PC-3 (cell line): ENCODE measurements at regions not wholly inside any gene's neighbourhood (a gene's known extent, or its start where the extent isn't known, plus 50 kb on each side); places are given as distances from the start of the nearest gene placed in this dataset.

Experiments used
- ATAC-seq: fragments of 200-7000 bp; cut with Tn5 transposase; 2 replicates; pipeline ENCODE4 v1.9.1; 2020; ENCODE audit warnings: mild to moderate bottlenecking, moderate library complexity
- BruUV-seq: library from RNA; stranded (reverse); fragments of 400-500 nt; replicated peaks from 2 replicates; lab custom pipeline; 2021; lab: Mats Ljungman, UMichigan
- CTCF ChIA-PET: fragments of 300-600 bp; sonication (Branson Sonifier 250); formaldehyde crosslinking; loops from one replicate; lab custom pipeline; 2022; ENCODE audit warnings: antibody characterized with exemption; lab: Charles Lee
- POLR2A ChIA-PET: fragments of 300-600 bp; sonication (Branson Sonifier 250); formaldehyde crosslinking; loops from one replicate; lab custom pipeline; 2022; ENCODE audit warnings: antibody characterized with exemption; ENCODE audit not compliant: unreplicated experiment; lab: Charles Lee
- DNase-seq: peaks from one replicate; pipeline ENCODE4 v3.0.0-alpha.2; 2015
- H2AFZ ChIP-seq: fragments of 300-600 bp; sonication (generic); 2 replicates; pipeline ENCODE4 v1.6.0; 2016; ENCODE audit warnings: antibody characterized with exemption, low read length
- H3F3A ChIP-seq: fragments of 300-600 bp; sonication (generic); one replicate; pipeline ENCODE4 v1.6.0; 2017; ENCODE audit warnings: antibody characterized with exemption, low read length, control low read depth, mild to moderate bottlenecking; ENCODE audit not compliant: unreplicated experiment
- H3K27ac ChIP-seq: fragments of 300-600 bp; sonication (generic); 2 replicates; pipeline ENCODE4 v1.5.1; 2016; ENCODE audit warnings: mild to moderate bottlenecking, low read length
- H3K27me3 ChIP-seq: fragments of 300-600 bp; sonication (generic); 2 replicates; pipeline ENCODE4 v1.6.1; 2016; ENCODE audit warnings: low read length, mixed read lengths
- H3K36me3 ChIP-seq: fragments of 300-600 bp; sonication (generic); 2 replicates; pipeline ENCODE4 v1.6.1; 2016; ENCODE audit warnings: low read depth, mixed run types, low read length, mixed read lengths
- H3K4me1 ChIP-seq: fragments of 300-600 bp; sonication (generic); 2 replicates; pipeline ENCODE4 v1.5.1; 2016; ENCODE audit warnings: low read length; ENCODE audit not compliant: insufficient read depth
- H3K4me2 ChIP-seq: fragments of 300-600 bp; sonication (generic); 2 replicates; pipeline ENCODE4 v1.6.0; 2016; ENCODE audit warnings: low read length
- H3K4me3 ChIP-seq: fragments of 300-600 bp; sonication (generic); 2 replicates; pipeline ENCODE4 v1.5.1; 2016; ENCODE audit warnings: mild to moderate bottlenecking, low read length, mixed read lengths
- H3K79me2 ChIP-seq: fragments of 300-600 bp; sonication (generic); 2 replicates; pipeline ENCODE4 v1.6.1; 2017; ENCODE audit warnings: low read length, mixed read lengths
- H3K9ac ChIP-seq: fragments of 300-600 bp; sonication (generic); 2 replicates; pipeline ENCODE4 v1.6.0; 2016; ENCODE audit warnings: mild to moderate bottlenecking, low read length
- H3K9me2 ChIP-seq: fragments of 300-600 bp; sonication (generic); replicated peaks from 2 replicates; pipeline ENCODE4 v1.6.1; 2016; ENCODE audit warnings: mixed run types, low read length, mixed read lengths
- H3K9me3 ChIP-seq: fragments of 300-600 bp; sonication (generic); 2 replicates; pipeline ENCODE4 v1.6.1; 2016; ENCODE audit warnings: low read length, mixed read lengths
- H4K20me1 ChIP-seq: fragments of 300-600 bp; sonication (generic); 2 replicates; pipeline ENCODE4 v1.6.1; 2016; ENCODE audit warnings: low read length, mixed read lengths
- EZH2 ChIP-seq: fragments of 300-600 bp; sonication (generic); IDR thresholded peaks from one replicate; pipeline ENCODE4 v1.6.1; 2017; ENCODE audit warnings: antibody characterized with exemption, mild to moderate bottlenecking, low read length; ENCODE audit not compliant: unreplicated experiment
- EZH2phosphoT487 ChIP-seq: fragments of 300-600 bp; sonication (generic); IDR thresholded peaks from 2 replicates; pipeline ENCODE4 v1.6.1; 2018; ENCODE audit warnings: mild to moderate bottlenecking, antibody characterized with exemption, low read length, borderline replicate concordance
- intact Hi-C: fragments of 100-400 bp; cut with micrococcal nuclease; formaldehyde crosslinking; loops from 2 replicates; pipeline ENCODE4 v1.9.0; 2023
- TF ChIP-seq, protein P1 (sequence below): fragments of 300-600 bp; sonication (generic); conservative IDR thresholded peaks from 2 replicates; pipeline ENCODE4 v1.5.1; 2017; ENCODE audit warnings: antibody characterized with exemption, low read depth, mild to moderate bottlenecking, low read length

- no TSS peak for BruUV-seq
- H3K9me3 ChIP-seq: no peaks in the 10 kb centered on the region
- H4K20me1 ChIP-seq: no peaks in the 10 kb centered on the region
- no peak overlapping the region for H3K27ac ChIP-seq
- CTCF ChIA-PET: no interaction called here
- peaks cover 41% of the 10 kb centered on the region for H3K27me3 ChIP-seq
- H3K4me2 ChIP-seq: no peak overlapping the region
- H3K79me2 ChIP-seq: no peaks in the 10 kb centered on the region
- POLR2A ChIA-PET: no interaction called here
- intact Hi-C loops: no loop called here
- H3K9ac ChIP-seq: no peak overlapping the region
- no peak overlapping the region for H2AFZ ChIP-seq
- H3K9me2 ChIP-seq: no peaks in the 10 kb centered on the region
- TF ChIP-seq EZH2phosphoT487 (no peak), EZH2 (no peak)
- TF ChIP-seq, protein P1, sequence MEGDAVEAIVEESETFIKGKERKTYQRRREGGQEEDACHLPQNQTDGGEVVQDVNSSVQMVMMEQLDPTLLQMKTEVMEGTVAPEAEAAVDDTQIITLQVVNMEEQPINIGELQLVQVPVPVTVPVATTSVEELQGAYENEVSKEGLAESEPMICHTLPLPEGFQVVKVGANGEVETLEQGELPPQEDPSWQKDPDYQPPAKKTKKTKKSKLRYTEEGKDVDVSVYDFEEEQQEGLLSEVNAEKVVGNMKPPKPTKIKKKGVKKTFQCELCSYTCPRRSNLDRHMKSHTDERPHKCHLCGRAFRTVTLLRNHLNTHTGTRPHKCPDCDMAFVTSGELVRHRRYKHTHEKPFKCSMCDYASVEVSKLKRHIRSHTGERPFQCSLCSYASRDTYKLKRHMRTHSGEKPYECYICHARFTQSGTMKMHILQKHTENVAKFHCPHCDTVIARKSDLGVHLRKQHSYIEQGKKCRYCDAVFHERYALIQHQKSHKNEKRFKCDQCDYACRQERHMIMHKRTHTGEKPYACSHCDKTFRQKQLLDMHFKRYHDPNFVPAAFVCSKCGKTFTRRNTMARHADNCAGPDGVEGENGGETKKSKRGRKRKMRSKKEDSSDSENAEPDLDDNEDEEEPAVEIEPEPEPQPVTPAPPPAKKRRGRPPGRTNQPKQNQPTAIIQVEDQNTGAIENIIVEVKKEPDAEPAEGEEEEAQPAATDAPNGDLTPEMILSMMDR: no peak
- no peaks in the 10 kb centered on the region for H3K4me1 ChIP-seq
- DNase-seq (no peak), ATAC-seq (no peak)
- H3F3A ChIP-seq: no peaks in the 10 kb centered on the region
- H3K4me3 ChIP-seq: no peak overlapping the region
- H3K36me3 ChIP-seq: no peaks in the 10 kb centered on the region
Observed at GRCh38 chr21:38081708-38082107, 165.5 kb upstream of the KCNJ6 start.

GRCh38 chr21:38082936-38083485 lies 166.8 kb upstream of the KCNJ6 start:
- H2AFZ ChIP-seq: no peak overlapping the region
- no peak overlapping the region for H3K4me2 ChIP-seq
- no peaks in the 10 kb centered on the region for H3K9me3 ChIP-seq
- no peak for ATAC-seq
- no peaks in the 10 kb centered on the region for H3F3A ChIP-seq
- no peak overlapping the region for H3K27ac ChIP-seq
- TF ChIP-seq, protein P1: no peak
- no peak for TF ChIP-seq EZH2
- no peak for TF ChIP-seq EZH2phosphoT487
- H3K27me3 ChIP-seq: peaks cover 41% of the 10 kb centered on the region
- ChIA-PET POLR2A (no interaction called here), CTCF (no interaction called here)
- H3K9ac ChIP-seq: no peak overlapping the region
- H3K79me2 ChIP-seq: no peaks in the 10 kb centered on the region
- no peak for DNase-seq
- H4K20me1 ChIP-seq: no peaks in the 10 kb centered on the region
- intact Hi-C loops: no loop called here
- no TSS peak for BruUV-seq
- H3K4me1 ChIP-seq: no peaks in the 10 kb centered on the region
- H3K9me2 ChIP-seq: no peaks in the 10 kb centered on the region
- no peak overlapping the region for H3K4me3 ChIP-seq
- no peaks in the 10 kb centered on the region for H3K36me3 ChIP-seq

- ChIA-PET CTCF (no interaction called here), POLR2A (no interaction called here)
- Histone ChIP-seq H3K4me2 (no peak overlapping the region), H3K9me3 (no peaks in the 10 kb centered on the region), H3K9me2 (no peaks in the 10 kb centered on the region), H3F3A (no peaks in the 10 kb centered on the region), H3K27ac (no peak overlapping the region), H3K36me3 (no peaks in the 10 kb centered on the region), H2AFZ (no peak overlapping the region), H3K79me2 (no peaks in the 10 kb centered on the region), H3K4me3 (no peak overlapping the region), H3K9ac (no peak overlapping the region), H4K20me1 (no peaks in the 10 kb centered on the region), H3K27me3 (peaks cover 41% of the 10 kb centered on the region), H3K4me1 (no peaks in the 10 kb centered on the region)
- TF ChIP-seq EZH2: no peak
- TF ChIP-seq EZH2phosphoT487: no peak
- TF ChIP-seq, protein P1: no peak
- no peak for ATAC-seq
- intact Hi-C loops: no loop called here
- BruUV-seq: no TSS peak
- no peak for DNase-seq
Observed at GRCh38 chr21:38083535-38083934, 167.3 kb upstream of the KCNJ6 start.
